Right lobe of liver (tissue), 6 donors: ENCODE measurements at regions not wholly inside any gene's neighbourhood (a gene's known extent, or its start where the extent isn't known, plus 50 kb on each side); places are given as distances from the start of the nearest gene placed in this dataset.

ENCODE experiments used
- ATAC-seq, 4 donors: fragments of 200-7000 bp; cut with Tn5 transposase; one replicate each; pipeline ENCODE4 v1.9.1; 2020; ENCODE audit warnings: mild to moderate bottlenecking in 4 of 4, moderate library complexity in 4 of 4
- DNase-seq, 3 donors: peaks; one replicate each; pipeline ENCODE4 v3.0.0-alpha.2; 2020
- H3K27ac ChIP-seq, 3 donors: fragments of 200-600 bp; one replicate each; pipeline ENCODE4 v1.8.0; 2022
- H3K27me3 ChIP-seq, 2 donors: fragments of 200-600 bp; one replicate each; pipeline ENCODE4 v1.8.0; 2022
- H3K36me3 ChIP-seq, 4 donors: fragments of 200-600 bp; sonication (generic) in 1 of 4; one replicate each; pipeline versions ENCODE4 v1.5.1 to v1.8.0; 2017 to 2022; ENCODE audit warnings: control low read depth in 1 of 4
- H3K4me1 ChIP-seq, 4 donors: fragments of 200-600 bp; sonication (generic) in 1 of 4; one replicate each; pipeline versions ENCODE4 v1.5.1 to v1.8.0; 2017 to 2022; ENCODE audit warnings: control low read depth in 1 of 4
- H3K4me3 ChIP-seq, 3 donors: fragments of 200-600 bp; one replicate each; pipeline ENCODE4 v1.8.0; 2022
- H3K9me3 ChIP-seq, 4 donors: fragments of 200-600 bp; sonication (generic) in 1 of 4; one replicate each; pipeline versions ENCODE4 v1.5.1 to v1.8.0; 2017 to 2022; ENCODE audit warnings: control low read depth in 1 of 4
- CTCF ChIP-seq, 4 donors: fragments of 200-600 bp in 3 of 4; fragments of 450-650 bp in 1 of 4; IDR thresholded peaks; one replicate each; pipeline versions ENCODE4 v1.5.1 to v1.8.0; 2016 to 2022; ENCODE audit warnings: antibody characterized with exemption in 4 of 4, mild to moderate bottlenecking in 2 of 4
- POLR2A ChIP-seq: fragments of 450-650 bp; IDR thresholded peaks from one replicate; pipeline ENCODE4 v1.6.1; 2017; ENCODE audit warnings: antibody characterized with exemption, mild to moderate bottlenecking
- WGBS: methylation state at CpG from one replicate; pipeline ENCODE4 v1.1.6; 2018; ENCODE audit warnings: low coverage, low lambda C conversion rate; ENCODE audit not compliant: insufficient coverage; ENCODE audit errors: missing lambda C conversion rate; 5-methylcytosine and 5-hydroxymethylcytosine counted together
- intact Hi-C, 2 donors: fragments of 100-400 bp; cut with DNase I; formaldehyde crosslinking; loops; one replicate each; pipeline versions ENCODE4 v1.11.2 to v1.14.1; 2022
- donor health status: DM: no; HTN: yes; CAD: no.
- donor health status: DM: no; HTN: no; CAD: no.
- donor health status: DM: no; HTN: no; CAD: no.
- donor health status: DM: no; HTN: yes; CAD: no.
- donor health status: DM: no; HTN: yes; CAD: no.

DNA sequence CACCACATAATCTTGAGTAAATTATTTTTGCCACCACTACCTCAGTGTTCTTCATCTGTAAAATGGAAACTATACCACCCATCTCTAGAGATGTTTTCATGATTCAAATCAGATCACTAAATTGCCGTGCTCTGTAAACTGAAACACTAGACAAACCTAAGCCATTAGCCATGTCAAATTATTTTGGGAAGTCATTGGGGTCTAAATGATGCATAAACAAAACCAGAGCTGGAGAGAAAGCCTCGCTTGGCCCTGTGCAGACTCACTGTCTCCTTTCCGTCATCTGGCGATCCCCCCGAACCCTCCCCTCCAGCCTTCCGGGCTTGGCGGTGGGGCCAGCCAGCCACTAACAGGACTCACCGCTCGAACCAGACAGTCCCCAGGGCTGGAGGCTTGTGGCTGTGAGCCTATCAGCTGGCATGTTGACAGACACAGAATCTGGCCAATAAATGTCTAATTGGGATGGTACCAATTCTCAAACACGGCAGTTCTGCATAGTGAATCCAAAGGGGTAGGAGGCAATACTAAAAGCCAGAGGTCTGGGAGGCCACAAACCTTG is 256.5 kb downstream of the SEC61B start:
- Histone ChIP-seq H3K27me3 (no peaks in the 10 kb centered on the region), H3K36me3 (no peaks in the 10 kb centered on the region), H3K27ac (no peak overlapping the region), H3K4me3 (no peak overlapping the region), H3K4me1 (no peaks in the 10 kb centered on the region), H3K9me3 (no peaks in the 10 kb centered on the region)
- TF ChIP-seq CTCF (IDR thresholded peaks at IDR 0.05) (no peak), POLR2A (no peak)
- 74% methylated on average over 9 of the region's 10 CpGs for WGBS
- intact Hi-C loops = no loop called here
- DNase-seq = no peak
- peak in 1 of 4 donors; percentile 16 for ATAC-seq

DNA sequence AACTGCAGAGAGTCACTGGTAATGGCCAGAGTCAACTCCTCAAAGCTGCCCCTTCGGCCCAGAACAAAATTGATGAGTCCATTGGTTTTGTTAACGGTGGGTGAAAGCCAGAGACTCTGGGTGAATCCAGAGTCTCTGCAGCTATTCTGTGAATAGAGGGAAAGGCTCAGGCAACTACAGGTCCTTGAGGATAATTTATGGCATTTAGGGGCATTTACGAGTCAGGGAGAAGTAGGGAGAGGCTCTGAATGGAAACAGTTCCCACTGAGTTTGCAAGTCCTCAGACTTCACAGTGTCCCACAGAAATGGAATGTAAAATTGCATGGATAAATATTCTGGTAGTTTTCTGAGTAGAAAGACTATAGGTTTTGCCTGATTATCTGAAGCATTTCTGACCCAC is 257.8 kb downstream of the SEC61B start:
- intact Hi-C loops = no loop called here
- no peak overlapping the region for H3K27ac ChIP-seq
- H3K4me3 ChIP-seq = no peak overlapping the region
- ATAC-seq = no peak
- no peaks in the 10 kb centered on the region for H3K4me1 ChIP-seq
- DNase-seq = no peak
- H3K36me3 ChIP-seq = no peaks in the 10 kb centered on the region
- H3K9me3 ChIP-seq = no peaks in the 10 kb centered on the region
- H3K27me3 ChIP-seq = no peaks in the 10 kb centered on the region
- 57% methylated on average over 3 of the region's 3 CpGs for WGBS
- TF ChIP-seq POLR2A (no peak), CTCF (IDR thresholded peaks at IDR 0.05) (no peak)

GRCh38 chr9:99485459-99485858 is 263.4 kb downstream of the SEC61B start:
- 63% methylated on average over 2 of the region's 2 CpGs for WGBS
- intact Hi-C loops = no loop called here
- no peak for DNase-seq
- no peaks in the 10 kb centered on the region for H3K27me3 ChIP-seq
- H3K9me3 ChIP-seq = no peaks in the 10 kb centered on the region
- no peak for TF ChIP-seq POLR2A
- TF ChIP-seq CTCF (IDR thresholded peaks at IDR 0.05) = no peak
- no peak overlapping the region for H3K4me3 ChIP-seq
- H3K36me3 ChIP-seq = no peaks in the 10 kb centered on the region
- no peaks in the 10 kb centered on the region for H3K4me1 ChIP-seq
- no peak overlapping the region for H3K27ac ChIP-seq
- no peak for ATAC-seq

GRCh38 chr9:99486684-99487083 is 264.6 kb downstream of the SEC61B start:
- Histone ChIP-seq H3K27ac (no peak overlapping the region), H3K27me3 (no peaks in the 10 kb centered on the region), H3K4me1 (no peaks in the 10 kb centered on the region), H3K4me3 (no peak overlapping the region), H3K36me3 (no peaks in the 10 kb centered on the region), H3K9me3 (no peaks in the 10 kb centered on the region)
- intact Hi-C loops = no loop called here
- TF ChIP-seq CTCF (IDR thresholded peaks at IDR 0.05) (no peak), POLR2A (no peak)
- ATAC-seq (no peak), DNase-seq (no peak)
